ENCODE measurements at regions not wholly inside any gene's neighbourhood (a gene's known extent, or its start where the extent isn't known, plus 50 kb on each side); places are given as distances from the start of the nearest gene placed in this dataset.

GRCh38 chr5:166910995-166911394, 1380.5 kb upstream of the WWC1 start:
- no peaks in the 10 kb centered on the region for H4K20me1 ChIP-seq (ENCODE audit: control insufficient read depth, extremely low read depth, insufficient read depth, low read length)
- dilution Hi-C loops (cut with MboI; ENCODE audit: extremely low pct_ligation_motif_present, low sequenced_read_pairs): no loop called here
- FAIRE-seq: no peak

GRCh38 chr5:166916021-166916420, 1375.4 kb upstream of the WWC1 start:
- H3K9ac ChIP-seq (ENCODE audit: control insufficient read depth, extremely low read depth, insufficient read depth, low read length): no peak overlapping the region
- H3K27me3 ChIP-seq (ENCODE audit: control insufficient read depth, extremely low read depth, insufficient read depth, low read length): no peaks in the 10 kb centered on the region
- DNase-seq (ENCODE audit: low read depth, low spot score) (no peak), FAIRE-seq (no peak)
- H3K4me3 ChIP-seq (ENCODE audit: control insufficient read depth in 2 of 3, extremely low read depth in 1 of 3, insufficient read depth in 2 of 3, low read depth in 1 of 3, low read length in 3 of 3): no peak overlapping the region
- dilution Hi-C loops (cut with MboI; ENCODE audit: extremely low pct_ligation_motif_present, low sequenced_read_pairs): no loop called here
- H3K27ac ChIP-seq (ENCODE audit: control insufficient read depth, insufficient read depth, low read length): no peak overlapping the region
- no peak overlapping the region for H2AFZ ChIP-seq (ENCODE audit: control insufficient read depth, low read length)
- TF ChIP-seq, protein P1, sequence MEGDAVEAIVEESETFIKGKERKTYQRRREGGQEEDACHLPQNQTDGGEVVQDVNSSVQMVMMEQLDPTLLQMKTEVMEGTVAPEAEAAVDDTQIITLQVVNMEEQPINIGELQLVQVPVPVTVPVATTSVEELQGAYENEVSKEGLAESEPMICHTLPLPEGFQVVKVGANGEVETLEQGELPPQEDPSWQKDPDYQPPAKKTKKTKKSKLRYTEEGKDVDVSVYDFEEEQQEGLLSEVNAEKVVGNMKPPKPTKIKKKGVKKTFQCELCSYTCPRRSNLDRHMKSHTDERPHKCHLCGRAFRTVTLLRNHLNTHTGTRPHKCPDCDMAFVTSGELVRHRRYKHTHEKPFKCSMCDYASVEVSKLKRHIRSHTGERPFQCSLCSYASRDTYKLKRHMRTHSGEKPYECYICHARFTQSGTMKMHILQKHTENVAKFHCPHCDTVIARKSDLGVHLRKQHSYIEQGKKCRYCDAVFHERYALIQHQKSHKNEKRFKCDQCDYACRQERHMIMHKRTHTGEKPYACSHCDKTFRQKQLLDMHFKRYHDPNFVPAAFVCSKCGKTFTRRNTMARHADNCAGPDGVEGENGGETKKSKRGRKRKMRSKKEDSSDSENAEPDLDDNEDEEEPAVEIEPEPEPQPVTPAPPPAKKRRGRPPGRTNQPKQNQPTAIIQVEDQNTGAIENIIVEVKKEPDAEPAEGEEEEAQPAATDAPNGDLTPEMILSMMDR (optimal IDR thresholded peaks at IDR 0.05 in 1 of 3, IDR thresholded peaks at IDR 0.05 in 1 of 3, conservative IDR thresholded peaks at IDR 0.05 in 1 of 3; ENCODE audit: extremely low read depth in 1 of 3, insufficient read depth in 2 of 3, low read length in 3 of 3): no peak
- no peak for TF ChIP-seq EZH2 (IDR thresholded peaks at IDR 0.05; ENCODE audit: low read length)
- H3K36me3 ChIP-seq (ENCODE audit: control insufficient read depth in 2 of 2, extremely low read depth in 1 of 2, insufficient read depth in 2 of 2, low read length in 2 of 2): no peaks in the 10 kb centered on the region
- H3K79me2 ChIP-seq (ENCODE audit: control insufficient read depth, insufficient read depth, low read length): no peaks in the 10 kb centered on the region
- H3K4me1 ChIP-seq (ENCODE audit: control insufficient read depth, extremely low read depth, insufficient read depth, low read length): no peaks in the 10 kb centered on the region
- H3K4me2 ChIP-seq (ENCODE audit: control insufficient read depth, extremely low read depth, insufficient read depth, low read depth, low read length): no peak overlapping the region
- no peaks in the 10 kb centered on the region for H3K9me1 ChIP-seq (ENCODE audit: control insufficient read depth, extremely low read depth, insufficient read depth, low read length)
- H3K9me3 ChIP-seq (ENCODE audit: control insufficient read depth, low read depth, low read length): no peaks in the 10 kb centered on the region
- no peaks in the 10 kb centered on the region for H4K20me1 ChIP-seq (ENCODE audit: control insufficient read depth, extremely low read depth, insufficient read depth, low read length)

More at GRCh38 chr5:166910995-166911394, 1380.5 kb upstream of the WWC1 start:
- Histone ChIP-seq H3K36me3 (ENCODE audit: control insufficient read depth in 2 of 2, extremely low read depth in 1 of 2, insufficient read depth in 2 of 2, low read length in 2 of 2) (no peaks in the 10 kb centered on the region), H3K4me3 (ENCODE audit: control insufficient read depth in 2 of 3, extremely low read depth in 1 of 3, insufficient read depth in 2 of 3, low read depth in 1 of 3, low read length in 3 of 3) (no peak overlapping the region), H2AFZ (ENCODE audit: control insufficient read depth, low read length) (no peak overlapping the region), H3K79me2 (ENCODE audit: control insufficient read depth, insufficient read depth, low read length) (no peaks in the 10 kb centered on the region), H3K27me3 (ENCODE audit: control insufficient read depth, extremely low read depth, insufficient read depth, low read length) (no peaks in the 10 kb centered on the region), H3K9me3 (ENCODE audit: control insufficient read depth, low read depth, low read length) (no peaks in the 10 kb centered on the region), H3K4me1 (ENCODE audit: control insufficient read depth, extremely low read depth, insufficient read depth, low read length) (no peaks in the 10 kb centered on the region), H3K4me2 (ENCODE audit: control insufficient read depth, extremely low read depth, insufficient read depth, low read depth, low read length) (no peak overlapping the region), H3K27ac (ENCODE audit: control insufficient read depth, insufficient read depth, low read length) (no peak overlapping the region), H3K9me1 (ENCODE audit: control insufficient read depth, extremely low read depth, insufficient read depth, low read length) (no peaks in the 10 kb centered on the region), H3K9ac (ENCODE audit: control insufficient read depth, extremely low read depth, insufficient read depth, low read length) (no peak overlapping the region)
- DNase-seq (ENCODE audit: low read depth, low spot score): no peak
- TF ChIP-seq, protein P1 (optimal IDR thresholded peaks at IDR 0.05 in 1 of 3, IDR thresholded peaks at IDR 0.05 in 1 of 3, conservative IDR thresholded peaks at IDR 0.05 in 1 of 3; ENCODE audit: extremely low read depth in 1 of 3, insufficient read depth in 2 of 3, low read length in 3 of 3): no peak
- no peak for TF ChIP-seq EZH2 (IDR thresholded peaks at IDR 0.05; ENCODE audit: low read length)

Data from keratinocyte (primary cell).